ENCODE measurements at regions not wholly inside any gene's neighbourhood (a gene's known extent, or its start where the extent isn't known, plus 50 kb on each side); places are given as distances from the start of the nearest gene placed in this dataset.

GRCh38 chr16:8023326-8023725 is 567.0 kb downstream of the TMEM114 start:
- no peak for DNase-seq (ENCODE audit: low spot score)
- intact Hi-C loops (cut with DNase I): no loop called here

GRCh38 chr16:8005096-8005860 is 585.0 kb downstream of the TMEM114 start:
- intact Hi-C loops (cut with DNase I): no loop called here
- H3K36me3 ChIP-seq: no peaks in the 10 kb centered on the region
- 69% methylated on average over 10 of the region's 10 CpGs for WGBS
- no peak overlapping the region for H3K27ac ChIP-seq
- no peaks in the 10 kb centered on the region for H3K4me1 ChIP-seq (replicated peaks)
- no peak for DNase-seq (ENCODE audit: low spot score)
- H3K9me3 ChIP-seq: no peaks in the 10 kb centered on the region
- H3K4me3 ChIP-seq: no peak overlapping the region
- H3K27me3 ChIP-seq (replicated peaks; ENCODE audit: insufficient read depth): no peaks in the 10 kb centered on the region
- TF ChIP-seq POLR2A (IDR thresholded peaks at IDR 0.05) (no peak), POLR2AphosphoS5 (IDR thresholded peaks at IDR 0.05) (no peak), CTCF (IDR thresholded peaks at IDR 0.05) (no peak)

More at GRCh38 chr16:8023326-8023725, 567.0 kb downstream of the TMEM114 start:
- H3K27me3 ChIP-seq (replicated peaks; ENCODE audit: insufficient read depth): no peaks in the 10 kb centered on the region
- 75% methylated on average over 3 of the region's 3 CpGs for WGBS
- H3K4me3 ChIP-seq: no peak overlapping the region
- H3K9me3 ChIP-seq: no peaks in the 10 kb centered on the region
- no peak for TF ChIP-seq CTCF (IDR thresholded peaks at IDR 0.05)
- no peak for TF ChIP-seq POLR2AphosphoS5 (IDR thresholded peaks at IDR 0.05)
- TF ChIP-seq POLR2A (IDR thresholded peaks at IDR 0.05): no peak
- H3K4me1 ChIP-seq (replicated peaks): no peaks in the 10 kb centered on the region
- no peaks in the 10 kb centered on the region for H3K36me3 ChIP-seq
- H3K27ac ChIP-seq: no peak overlapping the region

GRCh38 chr16:7998789-7999453 is 591.4 kb downstream of the TMEM114 start:
- no peak for TF ChIP-seq POLR2AphosphoS5 (IDR thresholded peaks at IDR 0.05)
- TF ChIP-seq CTCF (IDR thresholded peaks at IDR 0.05): no peak
- no peak for TF ChIP-seq POLR2A (IDR thresholded peaks at IDR 0.05)
- H3K4me1 ChIP-seq (replicated peaks): no peaks in the 10 kb centered on the region
- 88% methylated on average over 11 of the region's 11 CpGs for WGBS
- no peak overlapping the region for H3K4me3 ChIP-seq
- DNase-seq (ENCODE audit: low spot score): no peak
- H3K9me3 ChIP-seq: no peaks in the 10 kb centered on the region
- H3K27ac ChIP-seq: no peak overlapping the region
- no peaks in the 10 kb centered on the region for H3K36me3 ChIP-seq
- intact Hi-C loops (cut with DNase I): no loop called here
- no peaks in the 10 kb centered on the region for H3K27me3 ChIP-seq (replicated peaks; ENCODE audit: insufficient read depth)

- H3K4me1 ChIP-seq (replicated peaks): no peaks in the 10 kb centered on the region
- TF ChIP-seq CTCF (IDR thresholded peaks at IDR 0.05) (no peak), POLR2AphosphoS5 (IDR thresholded peaks at IDR 0.05) (no peak), POLR2A (IDR thresholded peaks at IDR 0.05) (no peak)
- no peak overlapping the region for H3K27ac ChIP-seq
- 80% methylated on average over 4 of the region's 4 CpGs for WGBS
- intact Hi-C loops (cut with DNase I): no loop called here
- H3K36me3 ChIP-seq: no peaks in the 10 kb centered on the region
- no peak for DNase-seq (ENCODE audit: low spot score)
- H3K9me3 ChIP-seq: no peaks in the 10 kb centered on the region
- H3K4me3 ChIP-seq: no peak overlapping the region
- H3K27me3 ChIP-seq (replicated peaks; ENCODE audit: insufficient read depth): no peaks in the 10 kb centered on the region
Observed at GRCh38 chr16:7997966-7998365, 592.3 kb downstream of the TMEM114 start.

- intact Hi-C loops (cut with DNase I): no loop called here
- no peak for DNase-seq (ENCODE audit: low spot score)
- no peak overlapping the region for H3K4me3 ChIP-seq
- no peaks in the 10 kb centered on the region for H3K9me3 ChIP-seq
- no peaks in the 10 kb centered on the region for H3K27me3 ChIP-seq (replicated peaks; ENCODE audit: insufficient read depth)
- H3K4me1 ChIP-seq (replicated peaks): no peaks in the 10 kb centered on the region
- no peak overlapping the region for H3K27ac ChIP-seq
- no peaks in the 10 kb centered on the region for H3K36me3 ChIP-seq
- WGBS: 47% methylated on average over 3 of the region's 3 CpGs
- TF ChIP-seq POLR2AphosphoS5 (IDR thresholded peaks at IDR 0.05) (no peak), CTCF (IDR thresholded peaks at IDR 0.05) (no peak), POLR2A (IDR thresholded peaks at IDR 0.05) (no peak)
Observed at GRCh38 chr16:7992616-7993015, 597.7 kb downstream of the TMEM114 start.
